ENCODE measurements at regions not wholly inside any gene's neighbourhood (a gene's known extent, or its start where the extent isn't known, plus 50 kb on each side); places are given as distances from the start of the nearest gene placed in this dataset.

- Histone ChIP-seq H3K27me3 (ENCODE audit: control insufficient read depth in 1 of 2, insufficient read depth in 2 of 2, low read length in 2 of 2) (peaks cover 0 to 8% of the 10 kb centered on the region in 2 experiments; a peak in 2 of 5 replicates), H4K20me1 (ENCODE audit: insufficient read depth, low read length) (no peaks in the 10 kb centered on the region), H3K79me2 (ENCODE audit: insufficient read depth, low read length) (no peaks in the 10 kb centered on the region), H3K9me3 (ENCODE audit: low read length) (no peaks in the 10 kb centered on the region), H3K9ac (ENCODE audit: insufficient read depth, low read depth, low read length) (no peak overlapping the region), H3K4me2 (ENCODE audit: low read depth, low read length) (no peak overlapping the region), H2AFZ (ENCODE audit: low read length) (no peak overlapping the region), H3K36me3 (replicated peaks in 1 of 2; ENCODE audit: control insufficient read depth in 1 of 2, insufficient read depth in 2 of 2, low read length in 2 of 2) (no peaks in the 10 kb centered on the region), H3K27ac (ENCODE audit: extremely low read length, insufficient read depth, low read length) (no peak overlapping the region), H3K4me1 (ENCODE audit: insufficient read depth, low read length) (no peaks in the 10 kb centered on the region), H3K4me3 (replicated peaks in 1 of 3; ENCODE audit: insufficient read depth in 1 of 3, low read depth in 2 of 3, low read length in 3 of 3) (no peak overlapping the region)
- 42% methylated on average over 16 of the region's 16 CpGs for WGBS (ENCODE audit: low lambda C conversion rate)
- no peak for ATAC-seq
- no peak for DNase-seq (ENCODE audit: low spot score)
- no TSS peak for BruUV-seq (replicated peaks)
- intact Hi-C loops (cut with micrococcal nuclease; ENCODE audit: unreplicated experiment), result no loop called here
- POLR2A ChIA-PET, result no interaction called here
- no peak for FAIRE-seq
- in situ Hi-C loops (cut with HindIII; ENCODE audit: extremely low pct_ligation_motif_present, low pct_unique_long_range_greater_than_20kb), result no loop called here
- CTCF ChIA-PET (ENCODE audit: low intra/inter-chr PET ratio, low total read pairs), result no interaction called here
- TF ChIP-seq, protein P1, sequence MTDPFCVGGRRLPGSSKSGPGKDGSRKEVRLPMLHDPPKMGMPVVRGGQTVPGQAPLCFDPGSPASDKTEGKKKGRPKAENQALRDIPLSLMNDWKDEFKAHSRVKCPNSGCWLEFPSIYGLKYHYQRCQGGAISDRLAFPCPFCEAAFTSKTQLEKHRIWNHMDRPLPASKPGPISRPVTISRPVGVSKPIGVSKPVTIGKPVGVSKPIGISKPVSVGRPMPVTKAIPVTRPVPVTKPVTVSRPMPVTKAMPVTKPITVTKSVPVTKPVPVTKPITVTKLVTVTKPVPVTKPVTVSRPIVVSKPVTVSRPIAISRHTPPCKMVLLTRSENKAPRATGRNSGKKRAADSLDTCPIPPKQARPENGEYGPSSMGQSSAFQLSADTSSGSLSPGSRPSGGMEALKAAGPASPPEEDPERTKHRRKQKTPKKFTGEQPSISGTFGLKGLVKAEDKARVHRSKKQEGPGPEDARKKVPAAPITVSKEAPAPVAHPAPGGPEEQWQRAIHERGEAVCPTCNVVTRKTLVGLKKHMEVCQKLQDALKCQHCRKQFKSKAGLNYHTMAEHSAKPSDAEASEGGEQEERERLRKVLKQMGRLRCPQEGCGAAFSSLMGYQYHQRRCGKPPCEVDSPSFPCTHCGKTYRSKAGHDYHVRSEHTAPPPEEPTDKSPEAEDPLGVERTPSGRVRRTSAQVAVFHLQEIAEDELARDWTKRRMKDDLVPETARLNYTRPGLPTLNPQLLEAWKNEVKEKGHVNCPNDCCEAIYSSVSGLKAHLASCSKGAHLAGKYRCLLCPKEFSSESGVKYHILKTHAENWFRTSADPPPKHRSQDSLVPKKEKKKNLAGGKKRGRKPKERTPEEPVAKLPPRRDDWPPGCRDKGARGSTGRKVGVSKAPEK (CRISPR knock-in tag; IDR thresholded peaks at IDR 0.05; ENCODE audit: borderline replicate concordance), result no peak
- TF ChIP-seq ZBTB33 (CRISPR knock-in tag; IDR thresholded peaks at IDR 0.05) (no peak), ARID3A (IDR thresholded peaks at IDR 0.05; ENCODE audit: low read depth, low read length) (no peak), ZNF335 (CRISPR knock-in tag; IDR thresholded peaks at IDR 0.05) (no peak), CCDC6 (CRISPR knock-in tag; IDR thresholded peaks at IDR 0.05) (no peak), AGO1 (IDR thresholded peaks at IDR 0.05; ENCODE audit: low read depth, low read length, poor library complexity, severe bottlenecking) (no peak), ZNF660 (CRISPR knock-in tag; IDR thresholded peaks at IDR 0.05; ENCODE audit: borderline replicate concordance, low read depth) (no peak), ATF2 (CRISPR knock-in tag; IDR thresholded peaks at IDR 0.05) (no peak), ZMYM2 (CRISPR knock-in tag; IDR thresholded peaks at IDR 0.05) (no peak)
- TF ChIP-seq, protein P2, sequence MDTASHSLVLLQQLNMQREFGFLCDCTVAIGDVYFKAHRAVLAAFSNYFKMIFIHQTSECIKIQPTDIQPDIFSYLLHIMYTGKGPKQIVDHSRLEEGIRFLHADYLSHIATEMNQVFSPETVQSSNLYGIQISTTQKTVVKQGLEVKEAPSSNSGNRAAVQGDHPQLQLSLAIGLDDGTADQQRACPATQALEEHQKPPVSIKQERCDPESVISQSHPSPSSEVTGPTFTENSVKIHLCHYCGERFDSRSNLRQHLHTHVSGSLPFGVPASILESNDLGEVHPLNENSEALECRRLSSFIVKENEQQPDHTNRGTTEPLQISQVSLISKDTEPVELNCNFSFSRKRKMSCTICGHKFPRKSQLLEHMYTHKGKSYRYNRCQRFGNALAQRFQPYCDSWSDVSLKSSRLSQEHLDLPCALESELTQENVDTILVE (CRISPR knock-in tag; IDR thresholded peaks at IDR 0.05), result no peak
- TF ChIP-seq, protein P3, sequence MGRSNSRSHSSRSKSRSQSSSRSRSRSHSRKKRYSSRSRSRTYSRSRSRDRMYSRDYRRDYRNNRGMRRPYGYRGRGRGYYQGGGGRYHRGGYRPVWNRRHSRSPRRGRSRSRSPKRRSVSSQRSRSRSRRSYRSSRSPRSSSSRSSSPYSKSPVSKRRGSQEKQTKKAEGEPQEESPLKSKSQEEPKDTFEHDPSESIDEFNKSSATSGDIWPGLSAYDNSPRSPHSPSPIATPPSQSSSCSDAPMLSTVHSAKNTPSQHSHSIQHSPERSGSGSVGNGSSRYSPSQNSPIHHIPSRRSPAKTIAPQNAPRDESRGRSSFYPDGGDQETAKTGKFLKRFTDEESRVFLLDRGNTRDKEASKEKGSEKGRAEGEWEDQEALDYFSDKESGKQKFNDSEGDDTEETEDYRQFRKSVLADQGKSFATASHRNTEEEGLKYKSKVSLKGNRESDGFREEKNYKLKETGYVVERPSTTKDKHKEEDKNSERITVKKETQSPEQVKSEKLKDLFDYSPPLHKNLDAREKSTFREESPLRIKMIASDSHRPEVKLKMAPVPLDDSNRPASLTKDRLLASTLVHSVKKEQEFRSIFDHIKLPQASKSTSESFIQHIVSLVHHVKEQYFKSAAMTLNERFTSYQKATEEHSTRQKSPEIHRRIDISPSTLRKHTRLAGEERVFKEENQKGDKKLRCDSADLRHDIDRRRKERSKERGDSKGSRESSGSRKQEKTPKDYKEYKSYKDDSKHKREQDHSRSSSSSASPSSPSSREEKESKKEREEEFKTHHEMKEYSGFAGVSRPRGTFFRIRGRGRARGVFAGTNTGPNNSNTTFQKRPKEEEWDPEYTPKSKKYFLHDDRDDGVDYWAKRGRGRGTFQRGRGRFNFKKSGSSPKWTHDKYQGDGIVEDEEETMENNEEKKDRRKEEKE (IDR thresholded peaks at IDR 0.05), result no peak
Measured at GRCh38 chr16:17850581-17851250, 380.0 kb upstream of the XYLT1 start.

Data from HepG2 (cell line).